ENCODE measurements at regions not wholly inside any gene's neighbourhood (a gene's known extent, or its start where the extent isn't known, plus 50 kb on each side); places are given as distances from the start of the nearest gene placed in this dataset.

DNA sequence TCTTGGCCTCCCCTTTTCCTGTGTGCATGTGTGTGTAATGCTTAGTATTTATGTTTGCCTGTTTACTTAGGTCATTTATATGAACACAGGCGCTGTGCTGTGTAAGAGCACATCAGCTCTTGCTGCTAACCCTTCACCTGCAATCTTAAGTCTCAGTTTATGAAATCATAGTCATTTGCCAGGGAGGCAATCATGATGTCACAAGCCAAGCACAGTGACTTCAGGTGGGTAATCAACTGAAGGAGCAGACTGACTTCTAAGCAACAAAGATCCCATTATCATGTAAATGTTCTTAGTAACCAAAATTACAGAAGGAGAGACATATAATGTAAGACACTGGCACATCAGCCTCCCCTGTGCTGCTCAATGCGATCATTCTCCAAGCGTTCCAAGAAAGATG is 386.3 kb upstream of the MEIS1 start:
- TF ChIP-seq, protein P1, sequence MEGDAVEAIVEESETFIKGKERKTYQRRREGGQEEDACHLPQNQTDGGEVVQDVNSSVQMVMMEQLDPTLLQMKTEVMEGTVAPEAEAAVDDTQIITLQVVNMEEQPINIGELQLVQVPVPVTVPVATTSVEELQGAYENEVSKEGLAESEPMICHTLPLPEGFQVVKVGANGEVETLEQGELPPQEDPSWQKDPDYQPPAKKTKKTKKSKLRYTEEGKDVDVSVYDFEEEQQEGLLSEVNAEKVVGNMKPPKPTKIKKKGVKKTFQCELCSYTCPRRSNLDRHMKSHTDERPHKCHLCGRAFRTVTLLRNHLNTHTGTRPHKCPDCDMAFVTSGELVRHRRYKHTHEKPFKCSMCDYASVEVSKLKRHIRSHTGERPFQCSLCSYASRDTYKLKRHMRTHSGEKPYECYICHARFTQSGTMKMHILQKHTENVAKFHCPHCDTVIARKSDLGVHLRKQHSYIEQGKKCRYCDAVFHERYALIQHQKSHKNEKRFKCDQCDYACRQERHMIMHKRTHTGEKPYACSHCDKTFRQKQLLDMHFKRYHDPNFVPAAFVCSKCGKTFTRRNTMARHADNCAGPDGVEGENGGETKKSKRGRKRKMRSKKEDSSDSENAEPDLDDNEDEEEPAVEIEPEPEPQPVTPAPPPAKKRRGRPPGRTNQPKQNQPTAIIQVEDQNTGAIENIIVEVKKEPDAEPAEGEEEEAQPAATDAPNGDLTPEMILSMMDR (IDR thresholded peaks at IDR 0.05; ENCODE audit: borderline replicate concordance, extremely low read depth, low read length, poor library complexity, severe bottlenecking) = no peak
- TF ChIP-seq EZH2 (IDR thresholded peaks at IDR 0.05; ENCODE audit: borderline replicate concordance, low read depth, low read length, severe bottlenecking) = no peak
